Cardiac fibroblast (primary cell): ENCODE measurements at regions not wholly inside any gene's neighbourhood (a gene's known extent, or its start where the extent isn't known, plus 50 kb on each side); places are given as distances from the start of the nearest gene placed in this dataset.

Source experiments
- DNase-seq, 2 donors: peaks; one replicate each; pipeline versions ENCODE4 v3.0.0 to v3.0.0-alpha.2; 2010; ENCODE audit warnings: low read depth in 2 of 2
- H3K4me3 ChIP-seq, 2 donors: replicated peaks in 1 of 2; 1 replicate in 1 of 2; 2 replicates in 1 of 2; pipeline ENCODE4 v1.5.1; 2011; ENCODE audit warnings: low read depth in 2 of 2, low read length in 2 of 2, mild to moderate bottlenecking in 2 of 2, moderate library complexity in 1 of 2
- CTCF ChIP-seq: IDR thresholded peaks from one replicate; pipeline ENCODE4 v1.5.1; 2011; ENCODE audit warnings: low read depth, mild to moderate bottlenecking, low read length, inconsistent platforms

- H3K4me3 ChIP-seq = no peak overlapping the region
- DNase-seq = no peak
- TF ChIP-seq CTCF = no peak
These were observed 155.5 kb downstream of the ANKRD60 start for GRCh38 chr20:58072695-58073671.

GRCh38 chr20:58071991-58072390 lies 156.5 kb downstream of the ANKRD60 start:
- no peak for DNase-seq
- no peak overlapping the region for H3K4me3 ChIP-seq
- TF ChIP-seq CTCF = no peak

GRCh38 chr20:58071298-58071697 lies 157.2 kb downstream of the ANKRD60 start:
- DNase-seq = no peak

GRCh38 chr20:58070664-58071196 lies 157.7 kb downstream of the ANKRD60 start:
- H3K4me3 ChIP-seq = no peak overlapping the region
- DNase-seq = no peak

More at GRCh38 chr20:58071298-58071697, 157.2 kb downstream of the ANKRD60 start:
- no peak for TF ChIP-seq CTCF
- H3K4me3 ChIP-seq = no peak overlapping the region

GRCh38 chr20:58069796-58070663 lies 158.4 kb downstream of the ANKRD60 start:
- no peak overlapping the region for H3K4me3 ChIP-seq
- DNase-seq = no peak
- TF ChIP-seq CTCF = no peak

More at GRCh38 chr20:58070664-58071196, 157.7 kb downstream of the ANKRD60 start:
- TF ChIP-seq CTCF = no peak

- no peak overlapping the region for H3K4me3 ChIP-seq
- DNase-seq = no peak
- TF ChIP-seq CTCF = no peak
These were observed 159.2 kb downstream of the ANKRD60 start for GRCh38 chr20:58069207-58069606.
